Middle frontal gyrus (tissue), 1 donor: ENCODE measurements at regions not wholly inside any gene's neighbourhood (a gene's known extent, or its start where the extent isn't known, plus 50 kb on each side); places are given as distances from the start of the nearest gene placed in this dataset.

Experiments used
- DNase-seq: peaks from one replicate; pipeline ENCODE4 v3.0.0-alpha.2; 2015; ENCODE audit warnings: low spot score; ENCODE audit errors: extremely low spot score

GRCh38 chr12:125193376-125194152 is 128.3 kb downstream of the AACS start:
- no peak for DNase-seq

GRCh38 chr12:125194163-125194773 is 129.0 kb downstream of the AACS start:
- DNase-seq: no peak

GRCh38 chr12:125194987-125195386 is 129.8 kb downstream of the AACS start:
- DNase-seq: no peak

DNA sequence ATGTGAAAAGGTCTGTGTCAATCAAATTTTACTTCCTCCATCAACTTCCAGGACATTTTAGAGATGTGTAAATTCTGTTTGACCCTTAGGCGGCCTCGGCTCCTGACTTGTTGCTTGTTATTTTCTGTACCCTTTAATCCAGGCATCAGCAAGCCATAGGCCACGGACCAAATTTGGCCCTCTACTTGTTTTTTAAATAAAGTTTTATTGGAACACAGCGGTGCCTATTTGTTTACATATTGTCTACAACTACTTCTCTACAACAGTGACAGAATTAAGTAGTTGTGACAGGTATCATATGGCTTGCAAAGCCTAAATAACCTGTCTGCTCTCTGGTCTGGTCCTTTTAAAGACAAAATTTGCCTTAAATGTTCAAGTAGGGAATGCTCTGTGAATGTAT is 132.1 kb downstream of the AACS start:
- no peak for DNase-seq

- DNase-seq: no peak
Observed at GRCh38 chr12:125198652-125199051, 133.4 kb downstream of the AACS start.

GRCh38 chr12:125201090-125201489 is 135.9 kb downstream of the AACS start:
- DNase-seq: no peak

DNA sequence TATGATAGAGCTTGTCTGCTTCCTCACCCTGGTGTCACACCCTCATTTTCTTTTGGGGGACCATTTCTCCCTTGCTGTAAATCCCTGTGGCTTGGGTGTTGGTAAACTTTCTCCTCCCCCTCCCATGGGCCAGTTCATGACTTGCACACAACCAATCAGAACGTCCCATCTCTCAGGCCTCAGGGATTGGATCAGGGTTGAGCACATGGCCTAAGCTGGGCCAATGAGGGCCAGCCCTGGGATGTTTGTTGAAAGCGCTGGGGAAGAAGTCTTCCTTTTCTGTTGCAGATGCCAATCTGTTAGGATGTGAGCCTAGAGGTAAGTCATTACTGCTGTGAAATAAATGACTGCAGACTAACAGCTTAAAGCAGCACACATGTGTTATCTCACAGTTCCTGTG is 136.7 kb downstream of the AACS start:
- no peak for DNase-seq

DNA sequence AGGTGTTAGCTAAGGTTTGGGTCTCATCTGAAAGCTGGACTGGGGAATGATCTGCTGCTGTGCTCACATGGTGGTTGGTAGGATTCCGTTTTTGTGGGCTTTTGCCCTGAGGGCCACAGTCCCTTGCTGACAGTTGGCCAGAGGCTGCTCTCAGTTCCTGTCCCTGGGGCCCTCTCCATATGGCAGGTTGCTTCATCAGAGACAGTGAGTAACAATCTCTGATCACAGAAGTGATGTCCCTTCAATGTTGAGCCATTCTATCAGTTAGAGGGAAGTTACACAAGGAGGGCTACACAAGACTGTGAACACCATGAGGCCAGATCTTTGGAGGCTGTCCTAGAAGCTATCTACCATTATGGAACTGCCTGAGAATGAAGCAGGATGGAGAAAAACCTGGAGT is 137.2 kb downstream of the AACS start:
- no peak for DNase-seq

DNA sequence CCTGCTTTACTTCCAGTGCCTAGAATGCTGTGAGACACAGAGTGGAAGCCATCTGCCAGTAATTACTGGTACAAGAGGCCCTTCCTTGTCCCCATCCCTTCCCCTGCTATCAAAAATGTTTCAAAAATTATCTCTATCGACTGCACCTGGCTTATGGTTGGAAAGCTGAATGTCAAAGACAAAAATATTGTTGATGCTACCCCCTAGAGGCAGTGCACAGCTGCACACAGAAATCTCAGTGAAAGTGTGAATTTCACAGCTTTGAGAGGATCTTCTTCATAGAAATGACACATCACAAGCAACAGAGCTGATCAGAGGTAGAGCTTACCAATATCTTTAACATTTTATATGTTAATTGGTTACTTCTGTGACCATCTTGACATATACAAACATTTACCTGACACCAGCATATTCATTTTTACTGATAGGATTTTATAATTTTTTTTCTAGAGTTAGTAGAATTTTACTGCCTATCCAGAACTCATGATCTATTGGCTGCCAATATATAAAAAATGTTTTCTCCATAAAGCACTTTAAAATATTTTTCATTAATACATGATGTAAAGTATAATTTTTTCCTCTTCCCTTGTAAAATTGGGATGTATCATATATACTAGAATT is 138.0 kb downstream of the AACS start:
- DNase-seq: no peak

DNA sequence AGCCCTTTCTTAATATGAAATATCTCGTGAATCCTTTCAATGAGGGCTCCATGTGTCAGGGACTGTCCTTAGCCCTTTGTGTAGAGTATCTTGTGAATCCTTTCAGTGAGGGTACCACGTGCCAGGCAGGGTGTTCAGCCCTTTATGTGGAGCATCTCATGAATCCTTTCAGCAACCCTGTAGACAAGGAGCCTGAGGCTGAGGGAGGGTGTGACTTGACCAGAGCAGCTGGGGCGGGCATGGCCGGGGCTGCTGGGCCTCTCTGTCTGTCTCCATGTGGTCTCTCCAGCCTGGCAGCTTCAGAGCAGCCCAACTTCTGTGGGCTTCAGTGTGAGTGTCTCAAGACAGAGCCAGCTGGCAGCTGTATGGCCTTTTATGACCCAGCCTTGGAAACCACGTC is 140.2 kb downstream of the AACS start:
- no peak for DNase-seq

DNA sequence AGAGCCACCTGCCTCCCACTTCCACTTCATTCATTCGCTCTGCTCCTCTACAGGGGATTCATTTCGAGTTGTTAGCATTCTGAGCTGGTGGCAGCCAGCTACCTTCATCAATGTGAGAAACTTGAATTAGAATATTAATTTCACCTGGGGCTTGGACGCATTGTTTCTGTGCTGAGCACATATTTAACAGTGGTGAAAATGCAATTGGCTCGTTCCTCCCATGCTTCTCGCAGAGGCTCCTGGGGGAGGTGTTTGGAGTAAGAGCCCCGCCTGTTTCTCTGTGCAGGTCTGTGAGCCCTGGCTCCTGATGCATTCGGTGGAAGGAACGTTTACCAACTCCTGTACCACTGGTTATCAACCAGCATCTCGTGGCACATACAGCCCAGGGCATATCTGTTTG is 141.5 kb downstream of the AACS start:
- DNase-seq: no peak

DNA sequence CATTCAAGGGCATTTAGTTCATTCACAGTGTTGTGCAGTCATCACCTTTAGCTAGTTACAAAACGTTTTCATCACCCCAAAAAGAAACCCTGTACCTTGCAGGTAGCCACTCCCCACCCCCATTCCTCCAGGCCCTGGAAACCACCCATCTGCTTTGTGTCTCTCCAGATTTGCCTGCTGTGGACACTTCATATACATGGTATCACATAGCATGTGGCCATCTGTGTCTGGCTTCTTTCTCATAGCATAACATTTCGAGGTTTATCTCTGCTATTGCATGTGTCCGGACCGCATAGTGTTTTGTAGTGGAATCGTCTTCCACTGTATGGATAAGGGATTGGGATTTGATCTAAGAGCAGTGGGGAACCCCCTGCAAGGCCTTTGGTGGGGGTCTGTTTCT is 143.1 kb downstream of the AACS start:
- DNase-seq: no peak

DNA sequence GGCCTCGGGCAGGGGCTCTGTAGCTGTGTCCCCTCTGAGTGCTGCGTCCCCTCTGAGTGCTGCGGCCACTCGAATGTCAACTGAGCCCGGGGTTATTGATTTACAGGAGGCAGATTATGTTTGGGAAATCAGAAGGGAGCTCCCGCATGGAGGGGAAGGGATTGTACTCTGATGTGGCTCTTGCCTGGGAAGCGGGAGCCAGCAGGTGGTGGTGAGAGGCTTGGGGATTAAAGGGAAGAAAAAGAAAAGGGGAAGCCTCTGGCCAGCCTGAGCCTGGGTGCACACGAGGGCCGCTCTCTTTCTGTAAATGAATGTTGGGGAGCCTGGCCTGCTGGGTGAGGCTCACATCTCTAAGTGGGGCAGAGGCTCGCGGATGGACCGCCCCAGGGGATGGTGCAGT is 143.7 kb downstream of the AACS start:
- DNase-seq: no peak

GRCh38 chr12:125210104-125210755 is 145.0 kb downstream of the AACS start:
- no peak for DNase-seq

DNA sequence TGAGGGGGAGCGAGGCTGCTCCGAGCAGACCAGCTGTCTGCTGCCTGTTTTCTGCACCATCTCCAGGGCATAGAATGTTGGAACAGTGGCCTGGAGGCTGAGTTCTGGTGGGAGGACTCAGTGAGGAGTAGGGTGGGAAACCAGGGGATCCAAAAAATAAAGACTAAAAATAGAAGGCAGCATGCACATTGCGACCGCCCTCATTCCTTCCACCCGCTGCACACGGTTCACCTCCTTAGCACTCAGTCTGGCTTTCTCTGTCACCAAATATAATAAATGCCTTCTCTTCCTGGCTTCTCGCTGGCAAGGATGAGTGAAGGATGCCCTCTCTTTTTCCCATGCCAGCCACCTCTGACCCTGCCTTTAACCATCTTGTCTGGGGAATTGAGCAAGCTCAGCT is 146.2 kb downstream of the AACS start:
- DNase-seq: no peak

GRCh38 chr12:125214289-125214688 is 149.1 kb downstream of the AACS start:
- DNase-seq: no peak

DNA sequence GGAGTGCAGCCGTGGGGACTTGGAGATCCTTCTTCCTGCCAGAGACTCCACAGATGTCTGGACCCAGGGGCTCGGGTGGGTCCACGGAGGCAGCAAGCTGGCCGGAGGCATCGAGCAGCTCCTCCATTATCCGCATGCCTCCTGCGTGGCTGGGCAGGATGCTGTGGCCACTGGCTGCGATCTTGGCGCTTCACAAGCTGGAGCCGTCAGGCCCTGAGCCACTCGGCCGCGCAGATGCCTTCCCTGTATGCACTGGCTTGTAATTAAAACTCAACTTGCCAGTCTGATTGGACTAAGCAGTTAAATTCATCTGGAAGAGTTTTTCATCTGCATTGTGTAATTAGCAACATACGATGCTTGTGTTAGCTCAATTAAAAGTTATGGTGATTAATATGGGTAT is 151.5 kb downstream of the AACS start:
- no peak for DNase-seq

- no peak for DNase-seq
Observed at GRCh38 chr12:125217308-125217707, 152.1 kb downstream of the AACS start.

- no peak for DNase-seq
Observed at GRCh38 chr12:125218952-125219351, 153.7 kb downstream of the AACS start.

DNA sequence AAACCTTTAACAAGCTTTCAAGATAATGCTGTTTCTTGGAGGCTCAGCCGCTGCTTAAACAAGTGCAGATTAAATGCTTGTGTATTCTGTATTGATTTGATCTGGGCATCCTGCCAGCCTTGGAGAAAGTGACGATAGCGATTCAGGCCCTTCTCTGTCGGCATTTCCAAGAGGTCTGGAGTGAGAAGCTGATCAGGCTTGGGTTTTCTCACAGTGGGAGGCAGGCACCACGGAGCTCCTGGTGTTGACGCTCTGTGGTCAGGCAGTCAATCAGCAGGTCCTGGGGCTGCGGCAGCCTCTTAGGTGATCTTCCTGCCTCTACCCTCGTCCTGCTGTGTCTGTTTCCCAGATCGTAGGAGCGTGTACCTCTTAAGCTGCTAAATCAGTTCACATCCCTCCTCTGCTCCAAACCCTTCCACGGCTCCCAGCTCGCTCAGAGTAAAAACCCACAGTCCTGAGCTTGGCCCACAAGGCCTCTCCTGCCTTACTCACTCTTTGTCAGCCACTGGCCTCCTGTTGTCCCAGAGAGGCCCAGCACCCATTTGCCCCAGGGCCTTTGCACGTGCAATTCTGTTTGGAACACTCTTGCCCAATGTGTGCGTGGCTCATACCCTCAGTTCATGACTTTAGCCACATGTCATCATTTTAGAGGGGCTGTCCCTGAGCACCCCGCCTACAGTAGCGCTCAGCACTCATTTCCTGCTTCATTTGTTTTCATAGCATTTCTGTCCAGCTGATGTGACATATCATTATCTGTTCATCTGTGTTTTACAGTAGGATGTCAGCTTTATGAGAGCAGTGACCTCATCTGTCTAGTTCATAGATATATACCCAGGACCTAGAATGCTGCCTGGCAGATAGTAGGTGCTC is 155.4 kb downstream of the AACS start:
- DNase-seq: no peak

DNA sequence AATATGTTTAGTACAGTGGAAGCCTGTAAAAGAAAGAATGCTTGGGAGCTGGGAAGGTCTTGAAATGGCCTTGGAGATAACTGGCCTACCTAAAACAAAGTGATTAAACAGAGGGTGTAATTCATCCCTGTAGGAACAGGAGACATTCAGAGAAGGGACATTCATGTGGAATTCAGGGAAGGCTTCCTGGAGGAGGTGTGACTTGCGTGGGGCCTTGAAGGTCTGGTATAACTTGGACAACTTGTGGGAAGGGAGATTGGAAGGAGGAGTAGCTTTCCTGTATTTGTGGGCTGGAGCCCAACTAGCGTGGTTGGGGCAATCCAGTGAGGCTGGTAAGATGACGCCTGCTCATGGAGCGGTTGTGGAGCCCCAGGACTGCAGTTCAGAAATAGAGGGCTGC is 156.4 kb downstream of the AACS start:
- DNase-seq: no peak
